ENCODE measurements at regions not wholly inside any gene's neighbourhood (a gene's known extent, or its start where the extent isn't known, plus 50 kb on each side); places are given as distances from the start of the nearest gene placed in this dataset.

DNA sequence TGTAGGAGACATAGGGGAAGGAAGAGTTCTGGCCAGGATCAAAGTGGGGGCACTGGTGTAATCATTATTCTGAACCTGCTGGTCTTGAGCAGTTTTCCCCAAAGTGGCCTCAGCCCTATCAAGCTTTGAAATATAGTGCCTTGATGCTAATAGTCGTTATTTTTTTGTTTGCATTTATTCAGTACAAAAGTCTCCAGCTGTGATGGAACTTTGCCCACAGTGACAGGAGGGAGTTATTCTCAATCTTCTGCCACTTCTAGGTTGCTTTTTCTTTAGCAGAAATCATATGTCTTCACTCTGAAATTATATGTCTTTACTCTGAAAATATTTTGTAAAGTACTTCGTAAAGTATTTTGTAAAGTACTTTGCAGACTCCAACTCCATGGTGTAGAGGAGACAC is 93.1 kb downstream of the FAT3 start:
- intact Hi-C loops (cut with DNase I) = no loop called here
- Histone ChIP-seq H3K9me3 (peaks cover 0 to under 1% (median 0%) of the 10 kb centered on the region in 12 donors), H3K27me3 (no peaks in the 10 kb centered on the region), H3K27ac (no peak overlapping the region), H3K4me1 (peaks cover 0 to 10% (median 0%) of the 10 kb centered on the region in 12 donors), H3K36me3 (no peaks in the 10 kb centered on the region), H3K4me3 (no peak overlapping the region)
- 48 to 56% (median 54%) methylated on average over 2 of the region's 2 CpGs for WGBS, 4 donors
- TF ChIP-seq CTCF (IDR thresholded peaks at IDR 0.05) = no peak
- no peak for TF ChIP-seq POLR2A (IDR thresholded peaks at IDR 0.05)
- DNase-seq (no peak), ATAC-seq (no peak)

GRCh38 chr11:92322225-92322624 is 97.6 kb downstream of the FAT3 start:
- H3K4me3 ChIP-seq = no peak overlapping the region
- intact Hi-C loops (cut with DNase I) = no loop called here
- H3K9me3 ChIP-seq = peaks cover 0 to 11% (median 5%) of the 10 kb centered on the region in 12 donors
- ATAC-seq (no peak), DNase-seq (no peak)
- no peaks in the 10 kb centered on the region for H3K4me1 ChIP-seq
- no peak overlapping the region for H3K27ac ChIP-seq
- WGBS, 4 donors = 62 to 76% (median 67%) methylated on average over 3 of the region's 3 CpGs
- TF ChIP-seq POLR2A (IDR thresholded peaks at IDR 0.05) (no peak), CTCF (IDR thresholded peaks at IDR 0.05) (no peak)
- H3K27me3 ChIP-seq = no peaks in the 10 kb centered on the region
- no peaks in the 10 kb centered on the region for H3K36me3 ChIP-seq

DNA sequence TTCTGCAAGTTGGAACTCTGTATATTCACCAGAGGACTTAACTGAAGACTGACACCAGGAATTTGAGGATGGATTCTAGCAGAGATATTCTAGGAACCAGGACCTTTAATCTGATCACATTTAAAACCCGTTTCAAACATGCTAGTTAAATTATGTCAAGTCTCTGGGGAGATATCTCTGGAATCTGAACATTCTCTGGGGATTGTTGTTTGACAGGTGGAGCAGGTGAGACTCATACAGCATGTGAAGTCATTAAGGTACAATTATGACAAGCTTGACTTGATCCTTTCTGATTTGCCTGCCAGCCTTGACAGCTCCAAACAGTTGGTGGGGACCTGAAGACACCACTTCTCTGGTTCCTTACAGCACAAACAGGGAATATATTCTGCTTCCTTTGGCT is 100.3 kb downstream of the FAT3 start:
- DNase-seq = no peak
- Histone ChIP-seq H3K4me1 (no peaks in the 10 kb centered on the region), H3K27me3 (no peaks in the 10 kb centered on the region), H3K36me3 (no peaks in the 10 kb centered on the region), H3K27ac (no peak overlapping the region), H3K9me3 (peaks cover 0 to 11% (median 5%) of the 10 kb centered on the region in 12 donors), H3K4me3 (no peak overlapping the region)
- 66 to 100% (median 68%) methylated on average over 1 of the region's 1 CpG for WGBS, 4 donors
- intact Hi-C loops (cut with DNase I) = no loop called here
- TF ChIP-seq CTCF (IDR thresholded peaks at IDR 0.05) (no peak), POLR2A (IDR thresholded peaks at IDR 0.05) (no peak)
- ATAC-seq = no peak

GRCh38 chr11:92325416-92325815 is 100.8 kb downstream of the FAT3 start:
- H3K9me3 ChIP-seq = peaks cover 0 to 11% (median 5%) of the 10 kb centered on the region in 12 donors
- DNase-seq (no peak), ATAC-seq (no peak)
- H3K27me3 ChIP-seq = no peaks in the 10 kb centered on the region
- WGBS, 4 donors = 84 to 87% (median 86%) methylated on average over 3 of the region's 3 CpGs
- intact Hi-C loops (cut with DNase I) = no loop called here
- no peak overlapping the region for H3K27ac ChIP-seq
- no peak overlapping the region for H3K4me3 ChIP-seq
- H3K4me1 ChIP-seq = no peaks in the 10 kb centered on the region
- H3K36me3 ChIP-seq = no peaks in the 10 kb centered on the region
- TF ChIP-seq POLR2A (IDR thresholded peaks at IDR 0.05) (no peak), CTCF (IDR thresholded peaks at IDR 0.05) (no peak)

All from heart left ventricle (tissue), 16 donors.